BJ (cell line): ENCODE measurements at regions not wholly inside any gene's neighbourhood (a gene's known extent, or its start where the extent isn't known, plus 50 kb on each side); places are given as distances from the start of the nearest gene placed in this dataset.
"Not testable (repeated sequence)": the region's sequence is repeated elsewhere in the genome, so short reads cannot be mapped to it uniquely, and the experiment has no call there.

ENCODE experiments used
- CTCF ChIA-PET: fragments of 350-600 bp; formaldehyde crosslinking; extraction: SDS; loops from one replicate; lab custom pipeline; 2021; ENCODE audit warnings: antibody characterized with exemption, inconsistent platforms; lab: Yijun Ruan, JAX
- POLR2A ChIA-PET: fragments of 300-600 bp; sonication (Branson Sonifier 250); formaldehyde crosslinking; extraction: SDS; loops from one replicate; lab custom pipeline; 2021; ENCODE audit warnings: antibody characterized with exemption; lab: Charles Lee
- DNase-seq: peaks from one replicate; pipeline ENCODE4 v3.0.0-alpha.2; 2011; ENCODE audit warnings: low read depth
- H3K27me3 ChIP-seq: 2 replicates; pipeline ENCODE4 v1.6.0; 2011; ENCODE audit warnings: low read length; ENCODE audit not compliant: control insufficient read depth, insufficient read depth
- H3K36me3 ChIP-seq: 2 replicates; pipeline ENCODE4 v1.5.1; 2011; ENCODE audit warnings: low read length; ENCODE audit not compliant: control insufficient read depth, insufficient read depth
- H3K4me3 ChIP-seq: 2 replicates; pipeline ENCODE4 v1.5.1; 2011; ENCODE audit warnings: low read depth, mild to moderate bottlenecking, control low read depth, low read length
- TF ChIP-seq, protein P1 (sequence below): IDR thresholded peaks from 2 replicates; pipeline ENCODE4 v1.5.1; 2011; ENCODE audit warnings: low read depth, mild to moderate bottlenecking, control low read depth, inconsistent platforms, low read length, moderate library complexity; ENCODE audit not compliant: insufficient read depth

DNA sequence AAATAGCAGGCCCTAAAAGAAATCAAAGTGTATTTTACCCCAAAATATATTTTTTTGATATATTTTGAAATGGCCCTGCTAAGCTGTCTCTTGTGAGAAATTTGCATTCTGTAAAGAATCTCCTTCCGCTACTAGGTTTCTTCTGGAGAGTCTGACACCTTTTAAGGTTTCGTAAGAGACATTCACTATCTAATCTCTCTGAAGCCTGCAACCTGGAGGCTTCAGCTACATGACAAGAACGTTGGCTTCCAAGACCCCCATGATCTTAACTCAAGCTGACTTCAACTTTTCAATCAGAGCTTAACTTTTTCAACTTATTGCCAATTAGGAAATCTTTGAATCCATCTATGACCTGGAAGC is 1894.9 kb upstream of the LRRTM1 start:
- TF ChIP-seq, protein P1, sequence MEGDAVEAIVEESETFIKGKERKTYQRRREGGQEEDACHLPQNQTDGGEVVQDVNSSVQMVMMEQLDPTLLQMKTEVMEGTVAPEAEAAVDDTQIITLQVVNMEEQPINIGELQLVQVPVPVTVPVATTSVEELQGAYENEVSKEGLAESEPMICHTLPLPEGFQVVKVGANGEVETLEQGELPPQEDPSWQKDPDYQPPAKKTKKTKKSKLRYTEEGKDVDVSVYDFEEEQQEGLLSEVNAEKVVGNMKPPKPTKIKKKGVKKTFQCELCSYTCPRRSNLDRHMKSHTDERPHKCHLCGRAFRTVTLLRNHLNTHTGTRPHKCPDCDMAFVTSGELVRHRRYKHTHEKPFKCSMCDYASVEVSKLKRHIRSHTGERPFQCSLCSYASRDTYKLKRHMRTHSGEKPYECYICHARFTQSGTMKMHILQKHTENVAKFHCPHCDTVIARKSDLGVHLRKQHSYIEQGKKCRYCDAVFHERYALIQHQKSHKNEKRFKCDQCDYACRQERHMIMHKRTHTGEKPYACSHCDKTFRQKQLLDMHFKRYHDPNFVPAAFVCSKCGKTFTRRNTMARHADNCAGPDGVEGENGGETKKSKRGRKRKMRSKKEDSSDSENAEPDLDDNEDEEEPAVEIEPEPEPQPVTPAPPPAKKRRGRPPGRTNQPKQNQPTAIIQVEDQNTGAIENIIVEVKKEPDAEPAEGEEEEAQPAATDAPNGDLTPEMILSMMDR, result no peak
- Histone ChIP-seq H3K27me3 (no peaks in the 10 kb centered on the region), H3K4me3 (no peak overlapping the region), H3K36me3 (no peaks in the 10 kb centered on the region)
- DNase-seq, result no peak
- POLR2A ChIA-PET, result no interaction called here
- CTCF ChIA-PET, result no interaction called here

DNA sequence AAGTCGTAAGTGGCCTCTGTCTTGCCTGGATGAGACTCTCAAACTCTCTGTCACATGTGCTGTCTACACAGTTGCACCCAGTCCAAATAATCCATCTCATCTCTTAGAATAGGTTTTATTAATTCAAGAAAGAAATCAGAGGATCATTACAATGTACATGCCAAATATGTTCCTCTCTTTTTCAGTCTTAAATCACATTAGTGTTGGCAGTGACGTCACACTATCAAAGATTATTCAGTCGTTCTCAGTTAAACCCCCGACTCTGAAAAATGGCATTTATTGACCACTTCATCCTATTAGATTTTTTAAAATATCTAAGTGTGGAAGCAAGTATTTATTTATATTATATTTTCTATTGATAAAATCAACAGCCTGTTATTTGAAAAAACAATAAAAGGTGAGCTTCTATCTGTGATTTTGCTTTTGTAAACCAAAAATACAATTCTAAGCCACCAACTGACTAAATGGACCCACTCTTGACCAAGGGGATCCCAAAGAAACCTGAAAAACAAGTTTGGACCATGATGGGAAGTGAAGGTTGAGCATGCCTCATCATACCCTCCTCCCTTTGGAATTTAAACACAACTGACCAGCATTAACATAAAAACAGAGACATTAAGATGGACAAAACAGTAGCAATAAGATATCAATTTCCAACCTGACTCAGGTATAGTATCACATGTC is 1894.4 kb upstream of the LRRTM1 start:
- ChIA-PET CTCF (no interaction called here), POLR2A (no interaction called here)
- no peaks in the 10 kb centered on the region for H3K27me3 ChIP-seq
- TF ChIP-seq, protein P1, result no peak
- no peak for DNase-seq
- no peaks in the 10 kb centered on the region for H3K36me3 ChIP-seq
- no peak overlapping the region for H3K4me3 ChIP-seq

DNA sequence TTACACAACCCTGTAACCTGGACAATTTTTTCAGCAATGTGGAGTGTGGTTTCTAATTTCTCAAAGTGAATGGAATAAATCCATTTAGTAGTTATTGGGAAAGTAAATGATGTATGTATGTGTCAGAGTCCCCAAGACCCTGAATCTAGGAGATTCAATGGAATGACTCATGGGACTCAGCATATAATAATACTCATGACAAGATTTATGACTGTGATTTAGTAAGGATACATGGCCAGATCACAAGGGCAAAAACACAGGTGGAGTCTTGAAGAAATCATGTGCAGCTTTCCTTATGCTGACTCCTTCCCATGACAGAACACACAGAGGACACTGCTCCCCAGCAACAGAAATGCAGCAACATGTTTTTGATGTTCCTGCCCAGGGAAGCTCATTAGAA is 1877.7 kb upstream of the LRRTM1 start:
- ChIA-PET POLR2A (no interaction called here), CTCF (interaction anchor here (0.6 kb wide), 1 partner anchor 1257 kb away, joined by 3 read pairs; no protein-coding TSS in a partner anchor)
- DNase-seq, result no peak
- TF ChIP-seq, protein P1, result no peak
- Histone ChIP-seq H3K27me3 (no peaks in the 10 kb centered on the region), H3K4me3 (no peak overlapping the region), H3K36me3 (no peaks in the 10 kb centered on the region)

DNA sequence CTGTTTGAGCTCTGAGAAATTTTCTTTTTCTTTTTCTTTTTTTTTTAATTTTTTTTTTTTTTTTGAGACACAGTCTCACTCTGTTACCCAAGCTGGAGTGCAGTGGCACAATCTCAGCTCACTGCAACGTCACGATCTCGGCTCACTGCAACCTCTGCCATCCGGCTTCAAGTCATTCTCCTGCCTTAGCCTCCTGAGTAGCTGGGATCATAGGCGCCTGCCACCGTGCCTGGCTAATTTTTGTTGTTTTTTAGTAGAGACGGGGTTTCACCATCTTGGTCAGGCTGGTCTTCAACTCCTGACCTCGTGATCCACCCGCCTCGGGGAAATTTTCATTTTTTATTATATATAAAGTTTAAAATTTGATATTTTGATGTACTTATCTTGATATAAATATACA is 1870.7 kb upstream of the LRRTM1 start:
- POLR2A ChIA-PET, DNase-seq, H3K36me3 ChIP-seq, CTCF ChIA-PET, H3K27me3 ChIP-seq, H3K4me3 ChIP-seq: not testable (repeated sequence)

DNA sequence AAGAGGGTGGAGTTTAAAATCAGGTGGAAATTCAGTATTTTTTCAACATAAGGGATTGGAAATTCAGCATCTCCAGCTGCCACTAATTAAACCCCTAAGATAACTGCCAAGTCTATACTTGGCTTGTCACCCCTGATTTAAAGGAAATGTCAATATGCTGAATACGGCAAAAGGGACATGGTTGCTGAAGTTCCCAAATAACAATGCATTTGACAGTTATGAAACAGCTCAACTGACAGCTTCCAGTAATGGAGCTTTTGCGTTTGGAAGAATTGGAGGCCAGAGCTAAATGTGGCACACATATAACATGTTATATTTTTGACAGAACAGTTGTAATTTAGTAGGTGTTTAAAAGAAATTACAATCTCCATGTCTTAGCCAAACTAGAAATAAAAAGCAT is 1867.9 kb upstream of the LRRTM1 start:
- H3K4me3 ChIP-seq, result no peak overlapping the region
- POLR2A ChIA-PET, result no interaction called here
- CTCF ChIA-PET, result no interaction called here
- no peaks in the 10 kb centered on the region for H3K27me3 ChIP-seq
- DNase-seq, result no peak
- H3K36me3 ChIP-seq, result no peaks in the 10 kb centered on the region
- TF ChIP-seq, protein P1, result no peak

DNA sequence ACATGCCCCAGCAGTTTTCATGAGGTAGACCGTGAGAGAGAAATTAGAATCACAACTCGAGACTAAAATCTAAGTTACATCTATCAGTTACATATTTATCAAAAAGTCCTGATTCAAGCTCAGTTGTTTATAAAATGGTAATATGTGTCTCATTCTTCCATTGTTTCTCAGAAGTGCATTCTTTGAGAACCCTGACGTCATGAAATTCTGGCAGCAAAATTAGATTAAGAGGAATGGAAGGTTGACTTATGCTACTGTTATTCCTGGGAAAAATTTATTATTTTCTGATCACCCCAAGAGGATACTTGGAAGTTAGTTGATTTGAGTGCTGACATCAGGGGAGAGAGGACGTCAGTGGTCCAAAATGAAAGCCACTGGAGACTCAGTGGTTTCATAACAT is 1864.8 kb upstream of the LRRTM1 start:
- CTCF ChIA-PET, result no interaction called here
- H3K27me3 ChIP-seq, result no peaks in the 10 kb centered on the region
- no peaks in the 10 kb centered on the region for H3K36me3 ChIP-seq
- TF ChIP-seq, protein P1, result no peak
- DNase-seq, result no peak
- no peak overlapping the region for H3K4me3 ChIP-seq
- POLR2A ChIA-PET, result no interaction called here
